ENCODE measurements at regions not wholly inside any gene's neighbourhood (a gene's known extent, or its start where the extent isn't known, plus 50 kb on each side); places are given as distances from the start of the nearest gene placed in this dataset.
"Not testable (repeated sequence)": the region's sequence is repeated elsewhere in the genome, so short reads cannot be mapped to it uniquely, and the experiment has no call there.

GRCh38 chr2:167380555-167380954, 492.3 kb downstream of the XIRP2 start:
- intact Hi-C loops (cut with DNase I): no loop called here
- DNase-seq (ENCODE audit: missing footprints): no peak
- ATAC-seq: no peak

- no peak for ATAC-seq
- intact Hi-C loops (cut with DNase I): no loop called here
- DNase-seq (ENCODE audit: missing footprints): no peak
Observed at GRCh38 chr2:167380094-167380493, 491.8 kb downstream of the XIRP2 start.

GRCh38 chr2:167369083-167369482, 480.8 kb downstream of the XIRP2 start:
- DNase-seq (ENCODE audit: missing footprints): no peak
- intact Hi-C loops (cut with DNase I): no loop called here
- ATAC-seq: no peak

- ATAC-seq (no peak), DNase-seq (ENCODE audit: missing footprints) (no peak)
- intact Hi-C loops (cut with DNase I): no loop called here
Observed at GRCh38 chr2:167368371-167368770, 480.1 kb downstream of the XIRP2 start.

- DNase-seq (ENCODE audit: missing footprints): no peak
- ATAC-seq: no peak
- intact Hi-C loops (cut with DNase I): no loop called here
Observed at GRCh38 chr2:167365216-167365615, 476.9 kb downstream of the XIRP2 start.

GRCh38 chr2:167361426-167361825, 473.1 kb downstream of the XIRP2 start:
- intact Hi-C loops (cut with DNase I): no loop called here
- no peak for ATAC-seq
- DNase-seq (ENCODE audit: missing footprints): no peak

GRCh38 chr2:167355821-167356220, 467.5 kb downstream of the XIRP2 start:
- intact Hi-C loops (cut with DNase I): no loop called here
- DNase-seq (ENCODE audit: missing footprints) (no peak), ATAC-seq (no peak)

- no peak for DNase-seq (ENCODE audit: missing footprints)
- intact Hi-C loops (cut with DNase I): no loop called here
- no peak for ATAC-seq
Observed at GRCh38 chr2:167353605-167354280, 465.5 kb downstream of the XIRP2 start.

- DNase-seq (ENCODE audit: missing footprints) (no peak), ATAC-seq (no peak)
- intact Hi-C loops (cut with DNase I): no loop called here
Observed at GRCh38 chr2:167345559-167345958, 457.3 kb downstream of the XIRP2 start.

- DNase-seq (ENCODE audit: missing footprints): no peak
- intact Hi-C loops (cut with DNase I): no loop called here
- ATAC-seq: no peak
Observed at GRCh38 chr2:167342769-167343168, 454.5 kb downstream of the XIRP2 start.

- no peak for DNase-seq (ENCODE audit: missing footprints)
- no peak for ATAC-seq
- intact Hi-C loops (cut with DNase I): no loop called here
Observed at GRCh38 chr2:167340322-167340721, 452.0 kb downstream of the XIRP2 start.

- ATAC-seq (no peak), DNase-seq (ENCODE audit: missing footprints) (no peak)
- intact Hi-C loops (cut with DNase I): no loop called here
Observed at GRCh38 chr2:167336213-167336612, 447.9 kb downstream of the XIRP2 start.

GRCh38 chr2:167335541-167335992, 447.3 kb downstream of the XIRP2 start:
- no peak for DNase-seq (ENCODE audit: missing footprints)
- ATAC-seq: no peak
- intact Hi-C loops (cut with DNase I): no loop called here

GRCh38 chr2:167334146-167334742, 446.0 kb downstream of the XIRP2 start:
- DNase-seq (ENCODE audit: missing footprints): no peak
- intact Hi-C loops (cut with DNase I): no loop called here
- ATAC-seq: no peak

GRCh38 chr2:167333245-167333644, 445.0 kb downstream of the XIRP2 start:
- ATAC-seq: no peak
- intact Hi-C loops (cut with DNase I): no loop called here
- DNase-seq (ENCODE audit: missing footprints): no peak

GRCh38 chr2:167332358-167332757, 444.1 kb downstream of the XIRP2 start:
- intact Hi-C loops (cut with DNase I): no loop called here
- no peak for DNase-seq (ENCODE audit: missing footprints)
- no peak for ATAC-seq

GRCh38 chr2:167331636-167332232, 443.5 kb downstream of the XIRP2 start:
- ATAC-seq: peak; percentile 31
- intact Hi-C loops (cut with DNase I): no loop called here
- DNase-seq (ENCODE audit: missing footprints): no peak

- intact Hi-C loops (cut with DNase I); ATAC-seq: not testable (repeated sequence)
Observed at GRCh38 chr2:167328808-167329207, 440.5 kb downstream of the XIRP2 start.

GRCh38 chr2:167322795-167323194, 434.5 kb downstream of the XIRP2 start:
- ATAC-seq (no peak), DNase-seq (ENCODE audit: missing footprints) (no peak)
- intact Hi-C loops (cut with DNase I): no loop called here

More at GRCh38 chr2:167328808-167329207, 440.5 kb downstream of the XIRP2 start:
- not testable (repeated sequence) for DNase-seq (ENCODE audit: missing footprints)

GRCh38 chr2:167318581-167318980, 430.3 kb downstream of the XIRP2 start:
- intact Hi-C loops (cut with DNase I): no loop called here
- no peak for DNase-seq (ENCODE audit: missing footprints)
- no peak for ATAC-seq
